Mesendoderm (in vitro differentiated cells): ENCODE measurements at regions not wholly inside any gene's neighbourhood (a gene's known extent, or its start where the extent isn't known, plus 50 kb on each side); places are given as distances from the start of the nearest gene placed in this dataset.
"Not testable (repeated sequence)": the region's sequence is repeated elsewhere in the genome, so short reads cannot be mapped to it uniquely, and the experiment has no call there.

Experiments
- DNase-seq: peaks from one replicate; pipeline ENCODE4 v3.0.0; 2013
- H2AK5ac ChIP-seq: 2 replicates; pipeline ENCODE4 v1.6.1; 2013; ENCODE audit warnings: low read length, inconsistent platforms
- H2BK120ac ChIP-seq: 2 replicates; pipeline ENCODE4 v1.6.1; 2013; ENCODE audit warnings: low read depth, mild to moderate bottlenecking, low read length, moderate library complexity, mixed read lengths
- H2BK15ac ChIP-seq: replicated peaks from 2 replicates; pipeline ENCODE4 v1.6.1; 2013; ENCODE audit warnings: low read depth, mild to moderate bottlenecking, moderate library complexity
- H2BK5ac ChIP-seq: 2 replicates; pipeline ENCODE4 v1.6.1; 2013; ENCODE audit warnings: low read length, inconsistent platforms
- H3K18ac ChIP-seq: 2 replicates; pipeline ENCODE4 v1.6.1; 2013; ENCODE audit warnings: mild to moderate bottlenecking, low read length, mixed read lengths
- H3K23ac ChIP-seq: one replicate; pipeline ENCODE4 v1.6.1; 2013; ENCODE audit warnings: low read length
- H3K27ac ChIP-seq: 2 replicates; pipeline ENCODE4 v1.5.1; 2013; ENCODE audit warnings: low read depth, mild to moderate bottlenecking, inconsistent platforms, low read length, moderate library complexity
- H3K27me3 ChIP-seq: 2 replicates; pipeline ENCODE4 v1.6.1; 2013; ENCODE audit warnings: low read length, control low read depth, mild to moderate bottlenecking, inconsistent platforms; ENCODE audit not compliant: insufficient read depth, poor library complexity
- H3K36me3 ChIP-seq: 2 replicates; pipeline ENCODE4 v1.6.1; 2013; ENCODE audit warnings: low read length, inconsistent platforms; ENCODE audit not compliant: control insufficient read depth, insufficient read depth
- H3K4ac ChIP-seq: one replicate; pipeline ENCODE4 v1.6.1; 2013; ENCODE audit warnings: low read depth, mild to moderate bottlenecking, low read length, moderate library complexity
- H3K4me1 ChIP-seq: 2 replicates; pipeline ENCODE4 v1.6.1; 2013; ENCODE audit warnings: low read depth, low read length, inconsistent platforms; ENCODE audit not compliant: control insufficient read depth
- H3K4me2 ChIP-seq: 2 replicates; pipeline ENCODE4 v1.6.1; 2013; ENCODE audit warnings: low read length
- H3K4me3 ChIP-seq: 2 replicates; pipeline ENCODE4 v1.5.1; 2013; ENCODE audit warnings: mild to moderate bottlenecking, low read length
- H3K56ac ChIP-seq: one replicate; pipeline ENCODE4 v1.6.1; 2013; ENCODE audit warnings: low read length
- H3K79me1 ChIP-seq: 2 replicates; pipeline ENCODE4 v1.6.1; 2013; ENCODE audit warnings: low read length, inconsistent platforms
- H3K79me2 ChIP-seq: 2 replicates; pipeline ENCODE4 v1.6.1; 2013; ENCODE audit warnings: mild to moderate bottlenecking, low read length; ENCODE audit not compliant: control insufficient read depth, insufficient read depth
- H3K9ac ChIP-seq: 2 replicates; pipeline ENCODE4 v1.6.1; 2013; ENCODE audit warnings: low read length, inconsistent platforms
- H4K5ac ChIP-seq: one replicate; pipeline ENCODE4 v1.6.1; 2013; ENCODE audit warnings: low read length
- H4K8ac ChIP-seq: one replicate; pipeline ENCODE4 v1.6.1; 2013; ENCODE audit warnings: low read depth, mild to moderate bottlenecking, control low read depth, low read length, moderate library complexity
- WGBS: extraction: QIAGEN DNeasy Blood & Tissue Kit; methylation state at CpG from one replicate; pipeline ENCODE4 v1.1.7; 2013; ENCODE audit warnings: low lambda C conversion rate, missing lambda C conversion rate; ENCODE audit not compliant: insufficient coverage; ENCODE audit errors: extremely low coverage; 5-methylcytosine and 5-hydroxymethylcytosine counted together

DNA sequence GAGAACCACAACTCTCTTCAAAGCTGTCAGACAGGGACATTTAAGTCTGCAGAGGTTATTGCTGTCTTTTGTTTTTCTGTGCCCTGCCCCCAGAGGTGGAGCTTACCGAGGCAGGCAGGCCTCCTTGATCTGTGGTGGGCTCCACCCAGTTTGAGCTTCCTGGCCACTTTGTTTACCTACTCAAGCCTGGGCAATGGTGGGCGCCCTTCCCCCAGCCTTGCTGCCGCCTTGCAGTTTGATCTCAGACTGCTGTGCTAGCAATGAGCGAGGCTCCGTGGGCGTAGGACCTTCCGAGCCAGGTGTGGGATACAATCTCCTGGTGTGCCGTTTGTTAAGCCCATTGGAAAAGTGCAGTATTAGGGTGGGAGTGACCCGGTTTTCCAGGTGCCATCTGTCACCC lies 822.1 kb downstream of the KCNMA1 start:
- H3K4me3 ChIP-seq, result not testable (repeated sequence)

DNA sequence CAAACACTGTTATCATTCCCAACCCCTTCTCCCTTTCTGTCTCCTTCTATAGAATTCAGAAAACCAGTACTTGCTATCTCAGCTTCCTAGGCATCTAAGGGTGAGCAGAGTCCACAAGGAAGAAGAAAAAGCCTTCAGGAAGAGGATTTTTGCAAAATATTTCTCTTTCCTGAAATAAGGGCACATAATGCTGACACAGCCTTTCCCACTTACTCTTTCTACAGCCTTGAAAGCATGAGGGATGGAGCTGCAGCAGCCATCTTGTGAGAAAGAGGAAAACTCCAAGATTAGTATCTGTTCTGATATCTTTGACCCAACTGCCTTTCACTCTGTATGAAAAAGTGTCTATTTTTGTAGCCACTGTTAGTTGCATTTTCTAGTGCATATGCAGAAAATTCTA lies 826.2 kb downstream of the KCNMA1 start:
- no peak for DNase-seq

More for the DNA sequence above, 822.1 kb downstream of the KCNMA1 start:
- H3K56ac ChIP-seq, H3K36me3 ChIP-seq, H3K27me3 ChIP-seq, H2BK5ac ChIP-seq, H3K79me2 ChIP-seq, H4K5ac ChIP-seq, H3K4me2 ChIP-seq, H3K4me1 ChIP-seq, H3K79me1 ChIP-seq, H3K18ac ChIP-seq, H3K9ac ChIP-seq, H2AK5ac ChIP-seq, H3K23ac ChIP-seq, H4K8ac ChIP-seq, H2BK15ac ChIP-seq, H2BK120ac ChIP-seq, H3K4ac ChIP-seq, DNase-seq, H3K27ac ChIP-seq: not testable (repeated sequence)
- no CpG with 5 or more reads among the region's 9 CpGs for WGBS

DNA sequence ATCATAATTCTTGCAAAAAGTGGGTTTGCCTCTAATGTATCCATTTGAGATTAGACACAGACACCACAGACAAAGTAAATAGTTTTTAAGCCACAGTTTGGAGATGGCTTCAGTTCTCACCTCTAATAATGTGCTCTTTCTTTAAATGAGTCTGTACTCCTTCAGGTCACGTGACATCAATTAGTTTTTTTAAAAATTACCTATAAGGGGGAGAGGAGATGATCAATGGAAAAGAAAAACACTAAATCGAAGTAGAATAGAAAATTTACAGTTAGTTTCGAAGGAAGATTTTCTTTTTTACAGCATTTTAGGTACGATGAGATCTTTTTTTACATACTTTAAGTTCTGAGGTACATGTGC lies 849.2 kb downstream of the KCNMA1 start:
- H3K4me2 ChIP-seq, result no peak overlapping the region
- no peak overlapping the region for H4K5ac ChIP-seq
- no peaks in the 10 kb centered on the region for H3K36me3 ChIP-seq
- H3K23ac ChIP-seq, result no peak overlapping the region
- H2BK120ac ChIP-seq, result no peak overlapping the region
- H3K4me3 ChIP-seq, result no peak overlapping the region
- H3K4ac ChIP-seq, result no peak overlapping the region
- H3K18ac ChIP-seq, result no peak overlapping the region
- no peaks in the 10 kb centered on the region for H3K79me2 ChIP-seq
- no peaks in the 10 kb centered on the region for H3K4me1 ChIP-seq
- no peak overlapping the region for H2AK5ac ChIP-seq
- H3K9ac ChIP-seq, result no peak overlapping the region
- H3K27ac ChIP-seq, result no peak overlapping the region
- no peaks in the 10 kb centered on the region for H3K79me1 ChIP-seq
- H3K27me3 ChIP-seq, result no peaks in the 10 kb centered on the region
- H3K56ac ChIP-seq, result no peak overlapping the region
- H2BK5ac ChIP-seq, result no peak overlapping the region
- no peak for DNase-seq
- no CpG with 5 or more reads among the region's 4 CpGs for WGBS
- H4K8ac ChIP-seq, result no peak overlapping the region
- H2BK15ac ChIP-seq, result no peak overlapping the region

More for the DNA sequence above, 826.2 kb downstream of the KCNMA1 start:
- Histone ChIP-seq H3K4ac (no peak overlapping the region), H2BK120ac (no peak overlapping the region), H3K4me2 (no peak overlapping the region), H3K9ac (no peak overlapping the region), H4K5ac (no peak overlapping the region), H3K18ac (no peak overlapping the region), H3K56ac (no peak overlapping the region), H2AK5ac (no peak overlapping the region), H3K27me3 (no peaks in the 10 kb centered on the region), H3K79me1 (no peaks in the 10 kb centered on the region), H2BK5ac (no peak overlapping the region), H3K36me3 (no peaks in the 10 kb centered on the region), H3K4me3 (no peak overlapping the region), H3K27ac (no peak overlapping the region), H2BK15ac (no peak overlapping the region), H4K8ac (no peak overlapping the region), H3K4me1 (no peaks in the 10 kb centered on the region), H3K79me2 (no peaks in the 10 kb centered on the region), H3K23ac (no peak overlapping the region)

DNA sequence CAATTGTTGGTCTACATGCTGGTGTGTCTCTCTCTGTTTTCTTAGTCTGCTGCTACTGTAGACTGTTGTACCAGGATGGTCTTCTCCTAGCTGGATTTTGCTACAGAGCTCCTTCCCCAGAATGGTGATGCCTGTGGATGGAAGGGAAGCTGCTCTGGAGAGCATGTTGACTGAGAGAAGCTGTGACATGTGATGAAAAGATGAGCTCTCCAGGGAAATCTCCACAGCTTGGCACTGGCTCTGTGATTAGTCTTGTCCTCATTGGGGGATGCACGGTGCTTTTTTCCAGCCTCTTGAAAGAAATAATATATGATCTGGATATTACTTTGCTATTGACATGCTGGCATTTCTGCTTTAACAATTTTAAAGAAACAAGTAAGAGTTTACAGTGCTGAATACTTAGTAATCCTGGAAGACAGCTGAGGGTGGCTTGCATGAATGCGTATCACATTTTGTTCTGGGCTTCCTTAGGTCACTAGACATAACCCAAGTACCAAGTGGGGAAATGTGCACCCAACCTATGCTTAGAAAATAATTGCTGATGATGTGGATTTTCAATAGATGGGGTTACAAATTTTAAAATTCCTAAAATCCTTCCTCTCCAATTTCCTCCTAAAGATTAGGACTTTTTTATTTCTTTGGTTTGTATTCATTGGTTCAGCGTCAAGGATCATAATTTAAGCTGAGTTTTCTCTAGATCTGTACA lies 849.7 kb downstream of the KCNMA1 start:
- no peaks in the 10 kb centered on the region for H3K79me1 ChIP-seq
- H3K79me2 ChIP-seq, result no peaks in the 10 kb centered on the region
- H3K4ac ChIP-seq, result no peak overlapping the region
- no peak overlapping the region for H4K8ac ChIP-seq
- H3K4me2 ChIP-seq, result no peak overlapping the region
- H3K4me1 ChIP-seq, result no peaks in the 10 kb centered on the region
- H3K9ac ChIP-seq, result no peak overlapping the region
- no peak overlapping the region for H2BK5ac ChIP-seq
- no peak overlapping the region for H4K5ac ChIP-seq
- no peak overlapping the region for H3K4me3 ChIP-seq
- no peak overlapping the region for H3K56ac ChIP-seq
- no peaks in the 10 kb centered on the region for H3K36me3 ChIP-seq
- H2BK15ac ChIP-seq, result no peak overlapping the region
- no peak overlapping the region for H2BK120ac ChIP-seq
- DNase-seq, result no peak
- no peak overlapping the region for H3K23ac ChIP-seq
- H3K27me3 ChIP-seq, result no peaks in the 10 kb centered on the region
- H2AK5ac ChIP-seq, result no peak overlapping the region
- H3K27ac ChIP-seq, result no peak overlapping the region
- no CpG with 5 or more reads among the region's 3 CpGs for WGBS
- no peak overlapping the region for H3K18ac ChIP-seq

DNA sequence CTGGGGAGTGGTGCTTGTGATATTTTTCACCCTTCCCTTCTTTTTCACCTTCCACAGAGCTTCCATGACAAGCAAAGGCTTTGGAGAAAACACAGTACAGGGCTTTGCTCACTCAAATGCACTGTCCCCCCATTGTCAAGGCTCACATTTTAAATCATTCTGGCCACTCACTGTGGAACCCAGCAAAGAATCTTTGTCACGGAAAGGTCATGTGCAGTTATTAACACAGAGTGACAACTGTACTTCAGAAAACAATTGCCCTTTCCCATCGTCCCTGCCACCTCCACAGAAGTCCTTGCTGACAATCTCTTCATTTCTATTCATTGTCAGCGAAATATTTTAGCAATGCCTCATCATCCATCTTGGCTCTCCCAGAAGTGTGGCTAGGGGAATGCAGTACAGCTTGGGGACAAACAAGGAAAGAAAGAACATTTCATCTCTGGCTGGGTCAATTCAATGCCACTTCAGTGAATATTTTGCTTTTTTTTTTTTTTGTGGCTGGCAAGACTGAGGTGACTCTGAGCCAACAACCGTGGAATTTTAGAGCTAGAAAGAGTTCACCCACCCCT lies 851.0 kb downstream of the KCNMA1 start:
- Histone ChIP-seq H3K9ac (no peak overlapping the region), H3K18ac (no peak overlapping the region), H3K4ac (no peak overlapping the region), H3K4me1 (no peaks in the 10 kb centered on the region), H3K79me2 (no peaks in the 10 kb centered on the region), H2BK5ac (no peak overlapping the region), H4K8ac (no peak overlapping the region), H2BK15ac (no peak overlapping the region), H4K5ac (no peak overlapping the region), H3K56ac (no peak overlapping the region), H3K23ac (no peak overlapping the region), H2BK120ac (no peak overlapping the region), H3K79me1 (no peaks in the 10 kb centered on the region), H3K4me3 (no peak overlapping the region), H3K27ac (no peak overlapping the region), H2AK5ac (no peak overlapping the region), H3K4me2 (no peak overlapping the region), H3K27me3 (no peaks in the 10 kb centered on the region), H3K36me3 (no peaks in the 10 kb centered on the region)
- peak; percentile 25 for DNase-seq
- WGBS, result no CpG with 5 or more reads among the region's 4 CpGs

DNA sequence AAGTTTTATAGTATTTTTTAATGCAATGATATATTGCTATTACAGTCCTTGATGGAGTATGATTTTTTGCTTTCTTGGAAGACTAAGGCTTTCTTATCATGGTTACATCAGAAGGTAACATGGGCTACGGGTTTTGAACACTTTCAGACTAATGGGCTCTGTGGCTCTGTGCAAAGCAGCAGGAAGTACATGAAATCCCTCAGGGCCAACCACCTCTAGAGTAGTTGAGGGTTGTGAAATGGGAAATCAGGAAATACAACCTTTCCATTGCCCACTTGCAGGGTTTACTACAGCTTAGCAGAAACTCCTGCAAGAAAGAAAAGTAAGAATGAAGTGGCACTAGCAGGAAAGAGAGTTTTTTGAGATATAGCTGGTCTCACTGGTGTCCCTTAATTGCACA lies 853.5 kb downstream of the KCNMA1 start:
- no peaks in the 10 kb centered on the region for H3K79me2 ChIP-seq
- H3K4me2 ChIP-seq, result no peak overlapping the region
- no peaks in the 10 kb centered on the region for H3K36me3 ChIP-seq
- H4K5ac ChIP-seq, result no peak overlapping the region
- H3K18ac ChIP-seq, result no peak overlapping the region
- no CpG with 5 or more reads among the region's 1 CpG for WGBS
- H3K23ac ChIP-seq, result no peak overlapping the region
- H3K4ac ChIP-seq, result no peak overlapping the region
- H4K8ac ChIP-seq, result no peak overlapping the region
- H2BK120ac ChIP-seq, result no peak overlapping the region
- no peak overlapping the region for H3K9ac ChIP-seq
- no peaks in the 10 kb centered on the region for H3K27me3 ChIP-seq
- H2BK15ac ChIP-seq, result no peak overlapping the region
- no peak overlapping the region for H3K4me3 ChIP-seq
- H3K27ac ChIP-seq, result no peak overlapping the region
- no peak overlapping the region for H3K56ac ChIP-seq
- H3K4me1 ChIP-seq, result peaks cover 7% of the 10 kb centered on the region
- no peak for DNase-seq
- H3K79me1 ChIP-seq, result no peaks in the 10 kb centered on the region
- no peak overlapping the region for H2AK5ac ChIP-seq
- H2BK5ac ChIP-seq, result no peak overlapping the region
